ENCODE measurements at regions not wholly inside any gene's neighbourhood (a gene's known extent, or its start where the extent isn't known, plus 50 kb on each side); places are given as distances from the start of the nearest gene placed in this dataset.

DNA sequence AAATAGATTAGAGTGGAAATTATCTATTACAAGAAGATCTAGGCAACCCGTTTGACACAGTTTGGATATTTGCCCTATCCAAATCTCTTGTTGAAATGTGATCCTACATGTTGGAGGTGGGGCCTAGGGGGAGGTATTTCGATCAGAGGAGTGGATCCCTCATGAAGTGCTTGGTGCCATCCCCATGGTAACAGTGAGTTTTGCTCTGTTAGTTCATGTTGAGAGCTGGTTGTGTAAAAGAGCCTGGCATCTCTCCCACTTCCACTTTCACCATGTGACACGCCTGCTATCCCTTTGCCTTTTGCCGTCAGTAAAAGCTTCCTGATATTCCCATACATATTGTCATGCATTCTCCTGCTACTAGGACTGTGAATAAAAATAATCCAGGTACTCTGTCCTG, 66.4 kb upstream of the FLRT2 start:
- no peak for TF ChIP-seq POLR2A (IDR thresholded peaks at IDR 0.05)
- TF ChIP-seq, protein P1, sequence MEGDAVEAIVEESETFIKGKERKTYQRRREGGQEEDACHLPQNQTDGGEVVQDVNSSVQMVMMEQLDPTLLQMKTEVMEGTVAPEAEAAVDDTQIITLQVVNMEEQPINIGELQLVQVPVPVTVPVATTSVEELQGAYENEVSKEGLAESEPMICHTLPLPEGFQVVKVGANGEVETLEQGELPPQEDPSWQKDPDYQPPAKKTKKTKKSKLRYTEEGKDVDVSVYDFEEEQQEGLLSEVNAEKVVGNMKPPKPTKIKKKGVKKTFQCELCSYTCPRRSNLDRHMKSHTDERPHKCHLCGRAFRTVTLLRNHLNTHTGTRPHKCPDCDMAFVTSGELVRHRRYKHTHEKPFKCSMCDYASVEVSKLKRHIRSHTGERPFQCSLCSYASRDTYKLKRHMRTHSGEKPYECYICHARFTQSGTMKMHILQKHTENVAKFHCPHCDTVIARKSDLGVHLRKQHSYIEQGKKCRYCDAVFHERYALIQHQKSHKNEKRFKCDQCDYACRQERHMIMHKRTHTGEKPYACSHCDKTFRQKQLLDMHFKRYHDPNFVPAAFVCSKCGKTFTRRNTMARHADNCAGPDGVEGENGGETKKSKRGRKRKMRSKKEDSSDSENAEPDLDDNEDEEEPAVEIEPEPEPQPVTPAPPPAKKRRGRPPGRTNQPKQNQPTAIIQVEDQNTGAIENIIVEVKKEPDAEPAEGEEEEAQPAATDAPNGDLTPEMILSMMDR (IDR thresholded peaks at IDR 0.05) = no peak
